C4-2B (cell line): ENCODE measurements at regions not wholly inside any gene's neighbourhood (a gene's known extent, or its start where the extent isn't known, plus 50 kb on each side); places are given as distances from the start of the nearest gene placed in this dataset.

Source experiments
- CTCF ChIP-seq: fragments of 450-650 bp; conservative IDR thresholded peaks from 2 replicates; pipeline ENCODE4 v1.5.1; 2017; ENCODE audit warnings: mild to moderate bottlenecking
- ZFX ChIP-seq: fragments of 450-650 bp; IDR thresholded peaks from 2 replicates; pipeline ENCODE4 v1.6.1; 2017

DNA sequence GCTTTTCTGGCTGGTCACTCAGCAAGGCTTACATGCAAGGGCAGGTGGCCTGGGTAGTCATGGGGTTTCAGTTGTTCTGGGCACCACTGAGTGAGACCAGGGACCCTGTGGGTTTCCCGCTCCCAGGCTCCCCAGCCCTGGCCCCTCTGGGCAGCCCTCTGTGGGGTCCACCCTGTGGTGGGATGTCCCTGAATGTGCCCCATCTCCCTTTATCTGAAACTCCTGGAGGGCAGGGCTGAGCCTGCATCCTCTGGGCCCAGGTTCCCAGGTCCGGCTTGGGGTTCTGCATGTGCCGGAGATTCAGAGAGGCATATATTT, 1041.0 kb downstream of the BRD1 start:
- no peak for TF ChIP-seq CTCF
- no peak for TF ChIP-seq ZFX
